Endothelial cell of umbilical vein (primary cell): ENCODE measurements at regions not wholly inside any gene's neighbourhood (a gene's known extent, or its start where the extent isn't known, plus 50 kb on each side); places are given as distances from the start of the nearest gene placed in this dataset.

Source experiments
- BruUV-seq: library from RNA; stranded (reverse); fragments of 400-500 nt; replicated peaks from 2 replicates; lab custom pipeline; 2021; lab: Mats Ljungman, UMichigan
- CTCF ChIA-PET: fragments of 300-600, 350-600 bp; sonication (Branson Sonifier 250); formaldehyde crosslinking; loops from one replicate; lab custom pipeline; 2021; ENCODE audit warnings: antibody characterized with exemption, inconsistent platforms; lab: Charles Lee
- POLR2A ChIA-PET: fragments of 300-600, 350-600 bp; sonication (Branson Sonifier 250); formaldehyde crosslinking; loops from one replicate; lab custom pipeline; 2021; ENCODE audit warnings: antibody characterized with exemption, inconsistent platforms; lab: Charles Lee
- DNase-seq: peaks from one replicate; pipeline ENCODE4 v3.0.0-alpha.2; 2011; ENCODE audit warnings: low read depth, low spot score
- FAIRE-seq: peaks from 2 replicates; lab custom pipeline; 2011; peaks lifted over from hg19 to GRCh38; lab: Jason Lieb, UNC
- H2AFZ ChIP-seq: 2 replicates; pipeline ENCODE4 v1.6.0; 2012; ENCODE audit warnings: low read depth, low read length, control low read depth, inconsistent platforms
- H3K27ac ChIP-seq: 2 replicates; pipeline ENCODE4 v1.5.1; 2011; ENCODE audit warnings: low read depth, mild to moderate bottlenecking, control low read depth, low read length, moderate library complexity; ENCODE audit not compliant: insufficient read depth
- H3K27me3 ChIP-seq, 2 experiments: 2 replicates each; pipeline versions ENCODE4 v1.6.0 to v1.6.1; 2011; ENCODE audit warnings: low read length in 2 of 2, mixed read lengths in 1 of 2; ENCODE audit not compliant: control insufficient read depth in 2 of 2, insufficient read depth in 2 of 2
- H3K36me3 ChIP-seq, 2 experiments: 2 replicates in 1 of 2; 3 replicates in 1 of 2; pipeline ENCODE4 v1.5.1; 2011; ENCODE audit warnings: low read length in 2 of 2, mild to moderate bottlenecking in 1 of 2, moderate library complexity in 1 of 2; ENCODE audit not compliant: control insufficient read depth in 2 of 2, insufficient read depth in 2 of 2; ENCODE audit errors: extremely low read depth in 1 of 2
- H3K4me1 ChIP-seq: 3 replicates; pipeline ENCODE4 v1.5.1; 2011; ENCODE audit warnings: mild to moderate bottlenecking, low read length; ENCODE audit not compliant: control insufficient read depth, insufficient read depth; ENCODE audit errors: extremely low read depth
- H3K4me2 ChIP-seq: 2 replicates; pipeline ENCODE4 v1.6.1; 2011; ENCODE audit warnings: low read length, control low read depth, mixed read lengths; ENCODE audit not compliant: insufficient read depth
- H3K4me3 ChIP-seq, 3 experiments: fragments of 200-600 bp in 1 of 3; sonication (generic), shearing (Covaris generic) in 1 of 3; replicated peaks in 1 of 3; 2 replicates each; pipeline ENCODE4 v1.5.1; 2011 to 2016; ENCODE audit warnings: control low read depth in 3 of 3, low read length in 3 of 3, mild to moderate bottlenecking in 2 of 3, inconsistent platforms in 1 of 3, low read depth in 1 of 3, moderate library complexity in 1 of 3; ENCODE audit not compliant: insufficient read depth in 1 of 3
- H3K79me2 ChIP-seq: 2 replicates; pipeline ENCODE4 v1.6.0; 2012; ENCODE audit warnings: low read length, inconsistent platforms; ENCODE audit not compliant: control insufficient read depth, insufficient read depth
- H3K9ac ChIP-seq: replicated peaks from 2 replicates; pipeline ENCODE3; 2011; ENCODE audit warnings: low read length, control low read depth; ENCODE audit not compliant: insufficient read depth; ENCODE audit errors: extremely low read depth
- H3K9me1 ChIP-seq: replicated peaks from 3 replicates; pipeline ENCODE4 v1.6.0; 2011; ENCODE audit warnings: mild to moderate bottlenecking, low read length; ENCODE audit not compliant: control insufficient read depth, insufficient read depth; ENCODE audit errors: extremely low read depth
- H3K9me3 ChIP-seq: replicated peaks from 2 replicates; pipeline ENCODE4 v1.5.1; 2012; ENCODE audit warnings: low read length, inconsistent platforms; ENCODE audit not compliant: control insufficient read depth, insufficient read depth
- H4K20me1 ChIP-seq: replicated peaks from 2 replicates; pipeline ENCODE3; 2011; ENCODE audit warnings: mild to moderate bottlenecking, low read length; ENCODE audit not compliant: control insufficient read depth, insufficient read depth; ENCODE audit errors: extremely low read depth
- CTCF ChIP-seq, 2 donors: IDR thresholded peaks; 1 replicate in 1 of 2; 2 replicates in 1 of 2; pipeline ENCODE4 v1.5.1; 2011; ENCODE audit warnings: low read length in 2 of 2, mild to moderate bottlenecking in 2 of 2, moderate library complexity in 2 of 2, control low read depth in 1 of 2, inconsistent platforms in 1 of 2, low read depth in 1 of 2; ENCODE audit not compliant: insufficient read depth in 1 of 2; ENCODE audit errors: extremely low read depth in 1 of 2
- EZH2 ChIP-seq: IDR thresholded peaks from 2 replicates; pipeline ENCODE4 v1.6.1; 2012; ENCODE audit warnings: borderline replicate concordance, low read depth, mild to moderate bottlenecking, moderate library complexity, low read length, inconsistent platforms; ENCODE audit not compliant: severe bottlenecking
- FOS ChIP-seq: IDR thresholded peaks from 2 replicates; pipeline ENCODE4 v1.6.1; 2011; ENCODE audit warnings: mild to moderate bottlenecking, low read length, moderate library complexity, borderline replicate concordance; ENCODE audit not compliant: insufficient read depth
- GATA2 ChIP-seq: IDR thresholded peaks from 2 replicates; pipeline ENCODE4 v1.7.0; 2011; ENCODE audit warnings: low read depth, mild to moderate bottlenecking, moderate library complexity, mixed read lengths, low read length; ENCODE audit not compliant: insufficient read length, insufficient read depth
- MAX ChIP-seq: IDR thresholded peaks from 2 replicates; pipeline ENCODE4 v1.6.1; 2011; ENCODE audit not compliant: insufficient read depth, insufficient read length
- POLR2A ChIP-seq: IDR thresholded peaks from 2 replicates; pipeline ENCODE4 v1.6.1; 2012; ENCODE audit warnings: low read depth, mild to moderate bottlenecking, control low read depth, low read length
- POLR2AphosphoS5 ChIP-seq: IDR thresholded peaks from 2 replicates; pipeline ENCODE4 v1.6.1; 2012; ENCODE audit warnings: low read depth, mild to moderate bottlenecking, control low read depth, low read length, moderate library complexity; ENCODE audit not compliant: insufficient read depth
- dilution Hi-C: fragments of 300-500 bp; cut with MboI; formaldehyde crosslinking; loops from one replicate; pipeline ENCODE4 v1.15.0; 2019; ENCODE audit warnings: low sequenced_read_pairs; ENCODE audit not compliant: extremely low pct_ligation_motif_present
- intact Hi-C: fragments of 100-400 bp; cut with micrococcal nuclease; formaldehyde crosslinking; loops from one replicate; pipeline ENCODE4 v1.10.0; 2022

GRCh38 chr10:22150842-22151241, 67.0 kb downstream of the EBLN1 start:
- FAIRE-seq (no peak), DNase-seq (no peak)
- intact Hi-C loops (no loop called here), dilution Hi-C loops (no loop called here)
- ChIA-PET CTCF (no interaction called here), POLR2A (no interaction called here)
- H3K4me1 ChIP-seq, result no peaks in the 10 kb centered on the region
- H2AFZ ChIP-seq, result no peak overlapping the region
- TF ChIP-seq CTCF (IDR thresholded peaks at IDR 0.05; ENCODE audit: extremely low read depth in 1 of 2, insufficient read depth in 1 of 2, low read depth in 1 of 2, low read length in 2 of 2), result no peak
- TF ChIP-seq GATA2, result no peak
- no peak for TF ChIP-seq EZH2
- TF ChIP-seq POLR2A, result no peak
- no peak for TF ChIP-seq FOS
- no peak for TF ChIP-seq MAX
- TF ChIP-seq POLR2AphosphoS5, result no peak
- no peaks in the 10 kb centered on the region for H3K79me2 ChIP-seq
- H3K9me3 ChIP-seq, result no peaks in the 10 kb centered on the region
- H3K9me1 ChIP-seq, result no peaks in the 10 kb centered on the region
- no peaks in the 10 kb centered on the region for H3K36me3 ChIP-seq
- no peak overlapping the region for H3K4me3 ChIP-seq
- no peak overlapping the region for H3K4me2 ChIP-seq
- H3K27ac ChIP-seq, result no peak overlapping the region
- no peaks in the 10 kb centered on the region for H3K27me3 ChIP-seq
- H3K9ac ChIP-seq, result no peak overlapping the region
- H4K20me1 ChIP-seq, result no peaks in the 10 kb centered on the region
- no TSS peak for BruUV-seq
